K562 (cell line): ENCODE measurements at regions not wholly inside any gene's neighbourhood (a gene's known extent, or its start where the extent isn't known, plus 50 kb on each side); places are given as distances from the start of the nearest gene placed in this dataset.

ENCODE experiments used
- BHLHE40 ChIP-seq: IDR thresholded peaks from 2 replicates; pipeline ENCODE4 v1.6.1; 2011; ENCODE audit warnings: low read length, improper control_type of control experiment
- CXXC5 ChIP-seq: fragments of 250-450 bp; sonication (Bioruptor Pico); IDR thresholded peaks from 2 replicates; pipeline ENCODE4 v1.8.0; 2022; ENCODE audit warnings: inconsistent platforms, mild to moderate bottlenecking, moderate library complexity
- MAZ ChIP-seq, 2 experiments: fragments of 450-650 bp in 1 of 2; sonication (generic) in 1 of 2; formaldehyde crosslinking; IDR thresholded peaks in 1 of 2; conservative IDR thresholded peaks in 1 of 2; 2 replicates each; pipeline versions ENCODE4 v1.4.0 to v1.5.0; 2020; ENCODE audit warnings: mild to moderate bottlenecking in 1 of 2, missing genetic modification reagents in 1 of 2
- NR2F6 ChIP-seq: fragments of 450-650 bp; formaldehyde crosslinking; IDR thresholded peaks from 2 replicates; pipeline ENCODE4 v1.4.0; 2020; ENCODE audit warnings: mild to moderate bottlenecking
- PTTG1 ChIP-seq: fragments of 450-650 bp; IDR thresholded peaks from 2 replicates; pipeline ENCODE4 v1.6.1; 2016; ENCODE audit warnings: low read depth, mild to moderate bottlenecking, missing genetic modification characterization, missing compliant biosample characterization
- SP2 ChIP-seq: IDR thresholded peaks from 2 replicates; pipeline ENCODE4 v1.6.1; 2011; ENCODE audit warnings: mild to moderate bottlenecking, low read depth, low read length, moderate library complexity; ENCODE audit not compliant: poor library complexity, severe bottlenecking; ENCODE audit errors: extremely low read depth
- ZNF239 ChIP-seq: fragments of 250-450 bp; sonication (Bioruptor Pico); IDR thresholded peaks from 2 replicates; pipeline ENCODE4 v1.4.0; 2020; ENCODE audit warnings: mild to moderate bottlenecking
- ZNF318 ChIP-seq, 2 experiments: fragments of 450-650 bp; IDR thresholded peaks; 2 replicates each; pipeline ENCODE4 v1.6.1; 2016; ENCODE audit warnings: mild to moderate bottlenecking in 2 of 2, borderline replicate concordance in 1 of 2, low read depth in 1 of 2, moderate library complexity in 1 of 2

GRCh38 chr22:49368976-49369725 is 458.5 kb downstream of the BRD1 start (continued):
- TF ChIP-seq PTTG1 (tag), result no peak
- no peak for TF ChIP-seq SP2
- no peak for TF ChIP-seq ZNF239 (CRISPR knock-in tag)
- 0 out of 2 replicates have a peak, but pooled peaks have one; percentile 21 for TF ChIP-seq CXXC5 (CRISPR knock-in tag)
- TF ChIP-seq NR2F6 (CRISPR knock-in tag), result no peak
- no peak for TF ChIP-seq ZNF318 (IDR thresholded peaks at IDR 0.05; ENCODE audit: borderline replicate concordance in 1 of 2, low read depth in 1 of 2)
- TF ChIP-seq MAZ (CRISPR knock-in tag; conservative IDR thresholded peaks at IDR 0.05 in 1 of 2, IDR thresholded peaks at IDR 0.05 in 1 of 2), result no peak
- peak; percentile 66 for TF ChIP-seq BHLHE40
